Activated gamma-delta T cell (primary cell): ENCODE measurements at regions not wholly inside any gene's neighbourhood (a gene's known extent, or its start where the extent isn't known, plus 50 kb on each side); places are given as distances from the start of the nearest gene placed in this dataset.
"Not testable (repeated sequence)": the region's sequence is repeated elsewhere in the genome, so short reads cannot be mapped to it uniquely, and the experiment has no call there.

Experiments
- DNase-seq: peaks from one replicate; lab custom pipeline; 2025; lab: John Stamatoyannopoulos, UW

DNA sequence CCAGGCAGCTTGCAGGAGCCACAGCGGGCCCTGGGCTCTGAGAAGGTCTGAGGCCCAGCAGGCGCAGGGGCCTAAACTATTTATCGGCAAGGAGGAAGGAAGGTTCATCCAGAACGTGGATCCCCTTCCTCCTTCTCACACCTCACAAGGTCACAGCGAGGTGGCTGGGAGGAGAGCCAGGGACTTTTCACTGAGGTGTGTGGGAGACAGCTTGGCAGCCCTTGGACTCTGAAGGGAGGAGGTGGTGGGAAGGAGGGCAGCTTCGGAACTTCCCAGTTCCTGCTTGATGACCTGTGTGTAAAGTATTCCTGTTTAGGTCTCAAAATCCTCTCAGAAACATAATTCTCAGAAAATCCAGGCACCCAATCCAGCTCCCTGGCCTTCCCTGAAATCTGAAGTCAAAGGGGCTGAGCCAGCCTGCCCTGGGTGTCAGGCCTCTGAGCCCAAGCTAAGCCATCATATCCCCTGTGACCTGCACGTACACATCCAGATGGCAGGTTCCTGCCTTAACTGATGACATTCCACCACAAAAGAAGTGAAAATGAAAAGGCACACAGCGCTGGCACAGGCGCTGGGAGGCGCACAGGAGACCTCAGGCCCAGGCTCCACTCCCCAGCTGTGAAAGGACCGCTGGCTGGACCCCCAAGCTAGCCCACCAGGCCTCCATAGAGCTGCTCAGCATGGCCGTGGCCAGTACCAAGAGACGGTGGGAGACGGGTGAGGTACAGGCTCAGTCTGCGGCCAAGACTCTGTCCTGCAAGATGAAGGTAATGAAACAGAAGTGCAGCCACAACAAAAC lies 269.4 kb upstream of the FRG2C start:
- DNase-seq, result not testable (repeated sequence)

DNA sequence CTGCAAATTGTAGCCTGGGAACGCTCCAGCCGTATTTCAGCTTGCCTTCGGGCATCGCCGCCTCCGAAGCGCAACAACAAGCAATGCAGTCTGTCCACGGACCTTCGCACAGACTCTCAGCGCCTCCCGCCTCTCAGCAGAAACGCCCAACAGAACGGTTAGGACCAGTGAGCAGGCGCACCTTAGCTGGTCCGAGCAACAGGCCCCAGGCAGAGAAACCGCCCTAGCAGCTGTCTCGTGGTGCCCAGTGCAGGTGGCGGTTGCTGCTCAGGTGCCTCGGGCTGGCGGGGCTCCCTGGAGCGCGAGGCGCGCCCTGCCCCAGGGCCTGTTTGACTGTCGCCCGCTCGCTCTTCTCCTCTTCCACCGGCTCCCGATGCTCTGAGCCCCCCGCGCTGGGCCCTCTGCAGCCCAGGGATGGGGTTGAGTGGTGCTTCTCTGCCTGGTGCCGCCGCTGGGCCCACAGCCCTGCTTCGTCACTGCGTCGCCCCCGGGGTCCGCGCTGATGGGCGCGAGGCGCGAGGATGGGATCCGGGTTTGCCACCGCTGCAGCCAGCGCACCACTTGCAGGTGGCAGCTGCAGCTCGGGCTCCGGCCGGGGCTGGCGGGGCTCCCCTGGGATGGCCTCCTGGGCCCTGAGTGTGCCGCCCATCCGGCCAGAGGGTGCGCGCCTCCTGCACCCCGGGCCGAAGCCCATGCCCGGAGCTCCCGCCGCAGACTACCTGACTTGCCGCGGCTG lies 268.4 kb upstream of the FRG2C start:
- DNase-seq, result peak; percentile 9

DNA sequence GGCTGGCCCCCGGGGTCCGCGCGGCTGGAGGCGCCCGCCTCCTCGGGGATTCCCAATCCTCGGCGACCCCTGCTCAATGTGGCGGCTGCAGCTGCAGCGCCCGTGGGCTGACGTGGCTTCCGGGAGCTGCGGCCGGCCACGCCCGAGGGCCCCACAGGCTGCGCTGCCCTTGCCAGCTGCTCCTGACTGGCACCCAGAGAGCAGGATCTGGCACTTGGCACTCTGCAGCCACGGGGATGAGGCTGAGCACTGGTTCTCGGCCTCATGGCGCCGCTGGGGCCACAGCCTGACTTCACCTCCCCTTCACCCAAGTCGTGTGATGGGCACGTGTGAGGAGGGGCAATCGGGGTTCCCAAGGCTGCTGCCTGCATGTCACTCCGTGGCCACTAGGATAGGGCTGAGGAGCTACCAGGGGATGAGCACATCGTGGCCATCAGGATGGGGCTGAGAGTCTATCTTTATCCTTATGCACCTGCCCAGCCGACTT lies 267.8 kb upstream of the FRG2C start:
- DNase-seq, result no peak

DNA sequence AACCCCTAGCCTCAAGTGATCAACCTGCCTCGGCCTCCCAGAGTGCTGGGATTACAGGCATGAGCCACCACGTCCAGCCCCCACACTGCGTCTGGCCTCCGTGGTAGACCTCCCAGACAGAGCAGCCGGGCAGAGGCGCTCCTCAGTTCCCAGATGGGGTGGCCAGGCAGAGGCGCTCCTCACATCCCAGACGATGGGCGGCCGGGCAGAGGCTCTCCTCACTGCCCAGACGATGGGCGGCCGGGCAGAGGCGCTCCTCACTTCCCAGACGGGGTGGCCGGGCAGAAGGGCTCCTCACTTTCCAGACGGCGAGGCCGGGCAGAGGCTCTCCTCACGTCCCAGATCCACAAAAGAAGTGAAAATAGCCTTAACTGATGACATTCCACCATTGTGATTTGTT lies 266.6 kb upstream of the FRG2C start:
- peak; percentile 4 for DNase-seq

- DNase-seq, result not testable (repeated sequence)
Measured at GRCh38 chr3:75422101-75422945, 241.8 kb upstream of the FRG2C start.

DNA sequence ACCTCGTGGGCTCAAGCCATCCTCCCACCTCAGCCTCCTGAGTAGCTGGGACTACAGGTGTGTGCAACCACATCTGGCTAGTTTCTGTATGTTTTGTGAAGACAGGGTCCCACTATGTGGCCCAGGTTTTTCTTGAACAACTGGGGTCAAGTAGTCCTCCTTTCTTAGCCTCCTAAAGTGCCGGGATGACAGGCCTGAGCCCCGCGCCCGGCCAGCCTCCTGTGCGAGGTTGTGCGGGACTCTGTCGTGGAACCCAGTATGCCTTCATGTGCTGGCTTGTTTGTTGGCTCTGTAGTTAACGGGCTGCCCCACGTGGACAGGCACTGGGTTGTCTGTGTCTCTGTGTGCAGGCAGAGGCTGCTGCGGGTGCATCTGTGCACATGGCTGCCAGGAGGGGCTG lies 238.7 kb upstream of the FRG2C start:
- peak; percentile 5 for DNase-seq

DNA sequence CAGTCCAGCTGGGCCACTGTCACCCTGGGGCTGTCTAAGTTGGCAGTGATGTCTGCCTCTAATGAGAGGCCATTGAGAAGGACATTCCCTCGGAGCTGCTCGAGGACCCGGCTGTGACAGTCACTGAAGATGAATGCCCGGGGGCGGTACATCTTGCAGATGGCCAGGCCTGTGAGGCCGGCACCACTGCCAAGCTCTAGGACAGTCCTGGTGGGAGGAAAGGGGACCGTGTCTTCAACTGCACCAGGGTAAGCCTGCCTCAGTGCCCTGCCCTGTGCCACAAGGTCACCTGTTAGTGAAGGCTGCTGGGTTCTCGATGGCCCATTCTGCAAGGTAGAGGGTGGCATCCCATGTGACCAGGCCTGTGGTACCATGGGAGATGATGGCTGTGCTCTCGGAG lies 236.6 kb upstream of the FRG2C start:
- DNase-seq, result not testable (repeated sequence)

DNA sequence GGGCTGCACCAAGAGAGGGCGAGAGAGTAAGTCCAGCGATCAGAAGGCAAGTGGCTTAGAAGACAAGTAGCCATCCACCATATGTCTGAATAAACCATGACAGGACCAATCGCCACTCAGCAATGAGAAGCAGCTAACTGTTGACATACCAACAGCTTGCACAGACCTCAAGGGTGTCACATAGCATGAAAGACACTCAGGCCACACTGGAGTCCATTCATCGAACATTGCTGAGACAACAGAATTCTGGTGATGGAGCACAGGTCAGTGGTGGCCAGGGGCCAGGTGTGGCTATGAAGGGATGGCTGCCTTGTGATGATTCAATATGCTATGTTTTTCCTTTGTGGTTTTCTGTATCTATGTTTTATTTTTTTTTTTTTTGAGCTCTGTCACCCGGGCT lies 236.2 kb upstream of the FRG2C start:
- not testable (repeated sequence) for DNase-seq

GRCh38 chr3:75429561-75430220 lies 234.4 kb upstream of the FRG2C start:
- DNase-seq, result not testable (repeated sequence)

DNA sequence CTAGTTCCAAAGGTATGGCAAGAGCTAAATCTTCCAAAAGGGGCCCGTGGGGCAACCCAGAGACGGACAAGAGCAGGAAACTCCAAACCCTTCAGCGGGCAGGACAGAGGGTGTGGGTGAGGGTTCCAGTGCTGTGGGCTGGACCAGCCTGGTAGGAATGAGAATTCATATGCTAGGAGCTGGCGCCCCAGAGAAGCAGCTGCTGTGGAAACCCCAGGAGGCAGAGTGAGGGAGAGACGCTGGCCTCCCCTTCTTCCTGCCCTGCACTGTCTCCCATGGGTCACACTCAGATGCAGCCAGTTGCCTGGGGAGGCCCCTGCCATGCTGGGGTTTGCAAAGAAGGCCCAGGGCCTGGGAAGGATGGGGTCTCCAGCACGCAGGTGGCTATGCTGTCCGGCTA lies 233.7 kb upstream of the FRG2C start:
- not testable (repeated sequence) for DNase-seq

DNA sequence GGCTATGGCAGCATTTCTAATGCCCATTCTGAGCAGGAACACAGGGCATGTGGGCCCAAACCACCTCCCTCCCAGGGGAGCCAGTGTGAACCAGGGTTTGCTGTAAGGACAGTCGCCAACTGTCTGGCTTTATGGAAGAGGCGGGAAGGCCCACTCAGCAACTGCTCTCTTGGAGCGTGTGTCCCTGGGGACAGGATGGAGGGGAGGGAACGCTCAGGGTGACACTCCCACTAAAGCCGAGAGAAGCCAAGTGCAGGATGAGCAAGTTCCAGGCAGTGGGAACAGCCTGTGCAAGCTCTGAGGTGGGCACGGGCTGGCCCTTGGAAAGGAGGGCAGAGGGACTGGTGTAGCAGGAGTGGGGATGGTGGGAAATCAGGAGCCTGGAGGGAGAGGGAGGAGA lies 233.0 kb upstream of the FRG2C start:
- not testable (repeated sequence) for DNase-seq

GRCh38 chr3:75432466-75432865 lies 231.7 kb upstream of the FRG2C start:
- not testable (repeated sequence) for DNase-seq

- DNase-seq, result not testable (repeated sequence)
Measured at GRCh38 chr3:75432885-75433284, 231.2 kb upstream of the FRG2C start.

DNA sequence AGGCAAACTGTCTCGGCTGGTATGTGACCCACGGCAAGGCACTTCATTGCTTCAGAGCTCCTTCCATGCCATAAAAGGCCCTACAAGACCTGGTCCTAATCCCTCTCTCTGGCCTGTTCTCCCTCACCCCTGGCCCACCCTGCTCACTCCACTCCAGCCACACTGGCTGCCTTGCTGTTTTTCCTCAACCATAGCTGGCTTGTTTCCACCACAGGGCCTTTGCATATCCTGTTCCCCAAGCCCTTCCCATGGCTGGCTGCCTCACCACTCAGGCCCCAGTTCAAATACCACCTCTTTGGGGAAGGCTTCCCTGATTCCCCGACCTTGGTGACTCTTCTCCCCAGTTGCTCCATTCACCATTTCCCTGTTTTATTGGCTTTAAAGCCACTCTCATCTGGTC lies 230.8 kb upstream of the FRG2C start:
- DNase-seq, result not testable (repeated sequence)

GRCh38 chr3:75434276-75434912 lies 229.7 kb upstream of the FRG2C start:
- peak; percentile 11 for DNase-seq

DNA sequence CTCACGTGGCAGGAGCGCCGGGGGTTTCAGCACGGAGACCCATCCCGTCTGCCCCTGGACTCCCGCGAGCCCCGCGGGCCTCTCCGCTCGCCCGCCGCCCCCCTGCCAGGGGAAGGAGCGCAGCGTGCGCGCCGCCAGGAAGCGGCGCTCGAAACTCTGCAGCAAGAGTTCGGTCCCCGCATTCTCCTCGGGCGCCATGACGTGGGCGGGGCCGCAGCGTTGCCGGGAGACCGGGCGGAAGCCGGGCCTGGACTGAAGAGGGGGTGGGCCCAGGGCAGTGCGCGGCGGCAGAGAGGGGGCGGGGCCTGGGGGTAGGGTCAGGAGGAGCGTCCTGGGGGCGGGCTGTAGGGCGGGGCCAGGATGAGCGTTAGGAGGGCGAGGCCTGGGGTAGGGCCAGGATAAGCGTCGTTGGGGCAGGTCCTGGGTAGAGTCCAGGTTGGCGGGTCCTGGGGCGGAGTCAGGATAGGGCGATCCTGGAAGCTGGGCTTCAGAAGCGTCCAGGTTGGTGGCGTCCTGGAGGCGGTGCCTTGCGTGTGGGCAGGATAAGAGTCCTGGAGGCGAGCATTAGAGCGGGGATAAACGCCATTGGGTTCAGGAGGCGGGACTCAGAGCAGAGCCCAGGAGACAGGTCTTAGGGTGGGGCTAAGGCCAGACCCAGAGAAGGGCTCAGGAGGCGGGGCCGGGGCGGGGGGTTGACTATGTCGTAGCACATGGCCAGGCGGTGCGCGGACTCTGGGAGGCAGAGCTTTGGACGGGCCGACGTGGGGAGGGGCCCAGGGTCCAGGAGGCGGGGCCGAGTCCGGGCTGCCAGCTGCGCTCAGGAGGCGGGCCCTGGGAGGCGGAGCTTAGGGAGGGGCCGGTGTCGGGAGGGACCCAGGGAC lies 229.0 kb upstream of the FRG2C start:
- peak; percentile 95 for DNase-seq

- not testable (repeated sequence) for DNase-seq
Measured at GRCh38 chr3:75435794-75436400, 228.2 kb upstream of the FRG2C start.

GRCh38 chr3:75440986-75441385 lies 223.1 kb upstream of the FRG2C start:
- not testable (repeated sequence) for DNase-seq

DNA sequence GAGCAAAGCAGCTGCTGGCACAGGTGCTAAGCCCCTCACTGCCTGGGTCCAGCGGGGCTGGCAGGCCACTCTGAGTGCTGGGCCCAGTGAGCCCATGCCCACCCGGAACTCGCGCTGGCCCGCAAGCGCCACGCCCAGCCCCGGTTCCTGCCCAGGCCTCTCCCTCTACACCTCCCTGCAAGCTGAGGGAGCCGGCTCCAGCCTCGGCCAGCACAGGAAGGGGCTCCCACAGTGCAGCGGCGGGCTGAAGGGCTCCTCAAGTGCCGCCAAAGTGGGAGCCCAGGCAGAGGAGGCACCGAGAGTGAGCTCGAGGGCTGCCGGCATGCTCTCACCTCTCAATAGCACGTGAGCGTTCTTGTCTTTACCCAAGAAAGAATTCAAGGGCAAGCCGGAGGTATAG lies 219.5 kb upstream of the FRG2C start:
- DNase-seq, result not testable (repeated sequence)

DNA sequence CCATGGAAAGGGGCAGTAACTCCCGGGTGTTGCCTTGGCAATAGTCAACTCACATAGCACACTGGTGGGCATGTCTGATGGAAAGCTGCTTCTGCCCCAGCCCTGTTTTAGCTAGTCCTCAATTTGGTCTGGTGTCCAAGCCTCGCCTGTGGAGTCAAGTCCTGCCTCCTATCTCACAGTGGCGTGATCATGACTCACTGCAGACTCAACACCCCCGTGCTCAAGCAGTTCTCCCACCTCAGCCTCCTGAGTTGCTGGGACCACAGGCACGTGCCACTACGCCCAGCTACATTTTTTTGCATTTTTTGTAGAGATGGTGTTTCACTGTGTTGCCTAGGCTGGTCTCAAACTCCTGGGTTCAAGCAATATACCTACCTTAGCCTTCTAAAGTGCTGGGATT lies 218.9 kb upstream of the FRG2C start:
- not testable (repeated sequence) for DNase-seq
